ENCODE measurements at regions not wholly inside any gene's neighbourhood (a gene's known extent, or its start where the extent isn't known, plus 50 kb on each side); places are given as distances from the start of the nearest gene placed in this dataset.
"Not testable (repeated sequence)": the region's sequence is repeated elsewhere in the genome, so short reads cannot be mapped to it uniquely, and the experiment has no call there.

DNA sequence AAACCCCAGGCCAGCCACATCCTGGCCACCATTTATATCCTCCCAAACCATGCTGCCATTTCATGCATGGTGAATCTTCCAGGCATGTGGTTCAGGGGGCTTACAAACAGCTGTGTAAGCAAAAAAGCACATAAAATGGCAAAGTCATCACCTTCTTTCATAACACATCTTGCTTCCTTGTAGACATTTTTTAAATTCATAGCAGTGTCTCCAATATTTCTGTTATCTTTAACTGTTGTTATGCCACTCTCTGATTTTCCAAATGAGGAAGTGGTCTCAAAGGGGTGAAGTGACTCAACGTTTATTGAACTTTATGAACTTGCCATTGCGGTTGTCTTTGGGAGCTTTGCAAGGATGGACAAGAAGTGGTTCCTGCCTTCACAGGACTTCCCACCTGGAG lies 264.4 kb downstream of the MEX3B start:
- TF ChIP-seq, protein P1, sequence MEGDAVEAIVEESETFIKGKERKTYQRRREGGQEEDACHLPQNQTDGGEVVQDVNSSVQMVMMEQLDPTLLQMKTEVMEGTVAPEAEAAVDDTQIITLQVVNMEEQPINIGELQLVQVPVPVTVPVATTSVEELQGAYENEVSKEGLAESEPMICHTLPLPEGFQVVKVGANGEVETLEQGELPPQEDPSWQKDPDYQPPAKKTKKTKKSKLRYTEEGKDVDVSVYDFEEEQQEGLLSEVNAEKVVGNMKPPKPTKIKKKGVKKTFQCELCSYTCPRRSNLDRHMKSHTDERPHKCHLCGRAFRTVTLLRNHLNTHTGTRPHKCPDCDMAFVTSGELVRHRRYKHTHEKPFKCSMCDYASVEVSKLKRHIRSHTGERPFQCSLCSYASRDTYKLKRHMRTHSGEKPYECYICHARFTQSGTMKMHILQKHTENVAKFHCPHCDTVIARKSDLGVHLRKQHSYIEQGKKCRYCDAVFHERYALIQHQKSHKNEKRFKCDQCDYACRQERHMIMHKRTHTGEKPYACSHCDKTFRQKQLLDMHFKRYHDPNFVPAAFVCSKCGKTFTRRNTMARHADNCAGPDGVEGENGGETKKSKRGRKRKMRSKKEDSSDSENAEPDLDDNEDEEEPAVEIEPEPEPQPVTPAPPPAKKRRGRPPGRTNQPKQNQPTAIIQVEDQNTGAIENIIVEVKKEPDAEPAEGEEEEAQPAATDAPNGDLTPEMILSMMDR (IDR thresholded peaks at IDR 0.05; ENCODE audit: control extremely low read depth, extremely low read depth, low read depth, missing control alignments), result no peak
- no peak for DNase-seq (ENCODE audit: extremely low spot score)
- ChIA-PET CTCF (interaction anchor here (1.5 kb wide), 1 partner anchor 9 kb away, joined by 3 read pairs; no protein-coding TSS in a partner anchor), POLR2A (no interaction called here)

DNA sequence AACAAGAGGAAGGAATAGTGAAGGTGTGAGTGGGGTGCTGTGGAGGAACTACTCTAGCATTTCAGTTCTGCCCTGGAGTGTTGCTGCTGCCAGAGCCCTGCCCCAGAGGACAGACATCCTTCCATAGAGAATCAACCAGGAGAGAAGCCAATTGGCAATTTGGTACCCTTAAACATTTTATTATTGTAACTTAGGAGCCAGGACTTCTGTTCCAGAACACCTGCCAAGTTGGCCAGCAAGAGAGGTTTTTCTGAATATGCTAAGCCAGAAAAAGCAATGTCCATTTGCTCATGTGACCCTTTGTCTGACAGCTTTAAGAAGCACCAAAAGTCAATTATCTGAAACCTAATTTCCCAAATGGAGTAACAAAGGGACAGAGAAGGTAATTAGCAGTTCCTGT lies 264.9 kb downstream of the MEX3B start:
- no peak for DNase-seq (ENCODE audit: extremely low spot score)
- TF ChIP-seq, protein P1 (IDR thresholded peaks at IDR 0.05; ENCODE audit: control extremely low read depth, extremely low read depth, low read depth, missing control alignments), result no peak
- POLR2A ChIA-PET, result no interaction called here
- CTCF ChIA-PET, result no interaction called here

DNA sequence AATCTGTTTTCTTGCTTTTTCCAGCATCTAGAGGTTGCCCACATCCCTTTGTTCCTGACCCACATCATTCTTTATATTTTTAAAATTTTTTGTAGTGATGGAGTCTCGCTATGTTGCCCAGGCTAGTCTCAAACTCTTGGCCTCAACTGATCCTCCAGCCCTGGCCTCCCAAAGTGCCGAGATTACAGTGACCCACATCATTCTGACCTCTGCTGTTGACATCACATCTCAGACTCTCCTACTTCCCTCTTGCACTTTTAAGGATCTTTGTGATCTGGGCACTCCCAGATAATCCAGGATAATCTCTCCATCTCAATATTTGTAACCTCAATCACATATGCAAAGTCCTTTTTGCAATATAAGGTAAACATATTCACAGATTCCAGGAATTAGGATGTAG lies 266.6 kb downstream of the MEX3B start:
- no peak for DNase-seq (ENCODE audit: extremely low spot score)
- TF ChIP-seq, protein P1 (IDR thresholded peaks at IDR 0.05; ENCODE audit: control extremely low read depth, extremely low read depth, low read depth, missing control alignments), result no peak
- ChIA-PET CTCF (no interaction called here), POLR2A (no interaction called here)

DNA sequence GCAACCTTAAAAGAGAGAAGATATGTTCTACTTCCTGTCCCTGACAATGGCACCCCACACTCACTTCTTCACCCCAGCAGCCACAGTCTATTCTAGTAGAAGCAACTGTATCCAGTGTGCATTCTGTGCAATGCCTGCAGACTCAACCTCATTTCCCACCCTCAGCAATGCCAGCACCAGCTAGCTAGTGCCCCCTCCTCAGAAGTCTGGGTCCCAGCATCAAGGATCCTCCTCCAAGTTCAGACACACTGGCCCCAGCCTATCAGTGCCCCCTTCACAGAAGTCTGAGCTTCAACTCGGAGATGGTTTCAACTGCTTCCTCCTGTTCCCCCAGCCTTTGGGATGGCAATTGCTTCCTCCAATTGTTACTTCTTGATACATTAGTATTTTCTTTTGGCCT lies 268.3 kb downstream of the MEX3B start:
- POLR2A ChIA-PET, result no interaction called here
- CTCF ChIA-PET, result no interaction called here
- TF ChIP-seq, protein P1 (IDR thresholded peaks at IDR 0.05; ENCODE audit: control extremely low read depth, extremely low read depth, low read depth, missing control alignments), result no peak
- no peak for DNase-seq (ENCODE audit: extremely low spot score)

DNA sequence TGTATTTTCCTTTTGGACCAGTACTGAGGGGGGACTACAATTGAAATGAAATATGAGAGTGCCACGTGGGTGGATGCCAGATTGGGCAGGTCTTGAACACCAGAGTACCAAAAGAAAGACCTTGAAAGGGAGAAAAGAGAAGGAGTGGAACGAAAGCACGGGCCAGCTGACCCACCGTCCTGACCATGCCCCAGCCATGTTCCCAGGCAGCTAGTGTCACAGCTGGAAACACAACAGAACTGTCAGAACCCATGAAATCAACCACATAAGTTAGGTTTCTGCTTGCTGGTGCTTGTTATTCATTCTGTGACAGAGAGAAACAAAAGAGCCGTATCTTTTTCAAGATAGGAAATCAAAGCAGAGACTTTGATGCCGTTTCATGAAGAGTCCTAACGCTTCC lies 268.8 kb downstream of the MEX3B start:
- DNase-seq (ENCODE audit: extremely low spot score), result no peak
- POLR2A ChIA-PET, result no interaction called here
- CTCF ChIA-PET, result no interaction called here
- TF ChIP-seq, protein P1 (IDR thresholded peaks at IDR 0.05; ENCODE audit: control extremely low read depth, extremely low read depth, low read depth, missing control alignments), result no peak

DNA sequence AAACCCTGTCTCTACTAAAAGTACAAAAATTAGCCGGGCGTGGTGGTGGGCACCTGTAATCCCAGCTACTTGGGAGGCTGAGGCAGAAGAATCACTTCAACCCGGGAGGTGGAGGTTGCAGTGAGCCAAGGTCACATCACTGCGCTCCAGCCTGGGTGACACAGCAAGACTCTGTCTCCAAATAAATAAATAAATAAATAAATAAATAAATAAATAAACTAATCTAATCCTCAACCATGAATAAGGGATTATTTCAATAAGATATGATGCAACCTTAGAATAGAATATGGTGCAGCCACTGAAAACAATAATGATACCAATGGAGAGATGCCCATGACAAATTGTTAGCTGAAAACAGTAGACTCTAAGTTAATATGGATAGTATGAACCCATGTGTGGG lies 270.0 kb downstream of the MEX3B start:
- CTCF ChIA-PET; DNase-seq (ENCODE audit: extremely low spot score); POLR2A ChIA-PET: not testable (repeated sequence)

DNA sequence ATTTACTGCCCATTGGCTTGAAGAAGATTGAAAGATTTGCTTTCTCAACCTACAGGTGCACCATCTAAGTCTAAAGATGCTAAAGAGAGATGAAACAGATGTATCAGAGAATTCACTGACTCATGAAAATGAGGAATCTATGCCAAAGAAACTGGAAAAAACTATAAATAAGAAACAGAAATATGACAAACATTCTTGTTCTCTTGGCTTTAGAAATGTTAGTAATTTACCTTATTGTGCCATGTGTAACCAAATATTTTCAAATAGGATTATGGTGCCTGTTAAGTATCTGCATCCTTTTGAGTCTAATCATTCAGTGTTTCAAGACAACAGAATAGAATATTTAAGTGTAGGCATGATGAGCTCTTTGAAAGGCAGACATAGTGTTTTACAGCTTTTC lies 271.5 kb downstream of the MEX3B start:
- TF ChIP-seq, protein P1 (IDR thresholded peaks at IDR 0.05; ENCODE audit: control extremely low read depth, extremely low read depth, low read depth, missing control alignments), result no peak
- ChIA-PET CTCF (no interaction called here), POLR2A (no interaction called here)
- DNase-seq (ENCODE audit: extremely low spot score), result no peak

All from GM10248 (cell line).